HG03432 (cell line): ENCODE measurements at regions not wholly inside any gene's neighbourhood (a gene's known extent, or its start where the extent isn't known, plus 50 kb on each side); places are given as distances from the start of the nearest gene placed in this dataset.
"Not testable (repeated sequence)": the region's sequence is repeated elsewhere in the genome, so short reads cannot be mapped to it uniquely, and the experiment has no call there.

Experiments
- ATAC-seq: cut with Tn5 transposase; IDR thresholded peaks from one replicate; pipeline ENCODE4 v1.9.1; 2021; ENCODE audit warnings: mild to moderate bottlenecking, moderate library complexity; ENCODE audit not compliant: unreplicated experiment

DNA sequence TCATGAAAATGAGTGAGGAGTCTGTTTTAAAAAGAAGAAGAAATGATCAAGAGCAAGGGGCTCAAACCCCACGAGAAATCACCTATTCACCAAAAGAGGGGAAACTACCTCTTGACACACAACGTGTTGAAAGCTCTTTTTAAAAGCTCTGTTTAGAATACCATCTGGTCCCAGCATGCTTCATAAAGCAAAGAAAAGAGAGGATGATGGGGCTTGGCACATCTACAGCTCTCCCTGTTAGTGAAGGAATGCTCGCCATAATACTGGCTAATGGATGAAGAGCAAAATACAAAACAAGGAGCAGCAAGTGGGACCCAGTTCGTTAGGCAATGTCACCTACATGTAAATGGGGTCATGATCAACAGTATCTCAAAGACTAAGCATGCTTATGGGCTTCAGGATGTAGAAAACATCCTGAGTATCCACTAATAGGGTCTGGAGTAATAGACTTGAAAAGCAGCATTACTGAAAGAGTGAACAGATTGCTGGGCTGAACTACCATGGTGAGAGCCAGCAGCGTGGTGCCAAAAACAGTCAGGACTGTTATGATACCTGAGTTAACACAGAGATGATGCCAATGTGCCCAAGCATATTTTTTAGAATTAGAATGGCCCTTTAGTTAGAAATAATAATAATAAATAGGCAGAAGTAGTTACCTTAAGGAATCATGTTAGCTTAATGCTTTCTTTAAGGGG lies 159.7 kb upstream of the POU1F1 start:
- ATAC-seq = no peak

DNA sequence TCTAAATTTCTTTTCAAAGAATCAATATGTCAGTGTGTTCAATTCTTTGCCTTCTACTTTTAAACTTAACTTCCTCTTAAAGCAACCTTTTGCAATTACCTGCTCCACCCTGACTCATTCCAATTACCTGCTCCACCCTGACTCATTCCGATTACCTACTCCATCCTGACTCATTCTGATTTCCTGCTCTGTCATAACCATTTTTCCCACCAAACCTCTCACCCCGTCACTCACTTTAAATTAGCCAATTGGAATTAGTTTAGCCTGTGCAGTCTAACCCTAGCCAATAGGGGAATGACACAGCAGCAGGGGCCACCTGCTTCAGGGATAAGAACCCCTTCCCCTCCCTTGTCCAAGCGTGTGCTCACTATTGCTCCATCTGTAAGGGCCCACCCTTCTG lies 157.1 kb upstream of the POU1F1 start:
- ATAC-seq = not testable (repeated sequence)

DNA sequence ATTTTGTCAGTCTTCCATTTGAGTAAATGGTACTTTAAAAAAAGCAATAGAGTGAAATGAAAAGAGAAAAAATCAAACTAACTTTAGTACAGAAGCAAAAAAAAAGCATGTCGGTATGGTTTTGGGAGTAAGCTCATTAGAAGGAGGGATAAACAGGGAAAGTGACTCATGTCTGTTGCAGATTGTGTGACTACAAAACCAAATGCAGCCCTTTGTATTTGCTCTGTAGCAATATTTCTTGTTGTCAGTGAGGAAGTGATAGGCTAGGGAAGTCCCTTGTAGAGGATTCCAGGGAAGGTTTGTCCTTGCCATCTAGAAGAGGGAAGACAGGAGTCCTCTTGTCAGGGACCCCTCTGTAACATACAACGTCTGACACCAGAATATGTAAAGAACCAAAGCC lies 150.5 kb upstream of the POU1F1 start:
- no peak for ATAC-seq

DNA sequence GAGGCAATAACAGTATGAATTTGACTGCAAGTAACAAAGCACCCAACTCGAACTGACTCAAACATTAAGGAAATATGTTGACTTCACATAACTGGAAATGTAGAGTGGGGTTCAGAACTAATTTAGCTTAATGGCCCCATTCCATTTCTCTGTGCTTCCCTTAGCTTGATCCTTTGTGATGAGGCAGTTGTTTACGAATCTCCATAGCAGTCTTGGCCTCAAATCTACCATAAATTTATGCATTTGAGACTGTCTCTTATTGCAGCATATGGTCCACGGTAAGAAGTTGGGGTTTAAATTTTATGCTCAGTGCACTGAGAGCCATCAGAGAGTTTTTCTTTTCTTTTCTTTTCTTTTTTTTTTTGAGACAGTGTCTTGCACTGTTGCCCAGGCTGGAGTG lies 148.7 kb upstream of the POU1F1 start:
- ATAC-seq = no peak

DNA sequence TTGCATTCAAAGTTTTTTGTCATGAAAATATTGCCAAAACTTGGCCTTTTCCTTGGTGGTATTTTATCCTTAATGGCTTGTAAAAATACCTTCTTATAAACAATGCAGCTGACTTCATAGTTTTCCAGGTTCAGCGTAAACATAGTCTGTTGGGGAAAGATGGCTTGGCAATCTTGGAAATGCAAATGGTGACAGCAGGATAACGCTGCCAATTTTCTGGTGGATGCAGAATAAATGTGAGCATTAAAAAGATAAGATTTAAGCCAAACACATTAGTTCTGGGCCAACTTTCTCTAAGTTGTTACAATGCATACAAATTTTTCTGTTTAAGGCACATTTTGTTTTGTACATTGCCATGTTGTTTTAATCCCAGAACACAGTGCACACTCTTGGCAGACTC lies 147.0 kb upstream of the POU1F1 start:
- ATAC-seq = no peak

DNA sequence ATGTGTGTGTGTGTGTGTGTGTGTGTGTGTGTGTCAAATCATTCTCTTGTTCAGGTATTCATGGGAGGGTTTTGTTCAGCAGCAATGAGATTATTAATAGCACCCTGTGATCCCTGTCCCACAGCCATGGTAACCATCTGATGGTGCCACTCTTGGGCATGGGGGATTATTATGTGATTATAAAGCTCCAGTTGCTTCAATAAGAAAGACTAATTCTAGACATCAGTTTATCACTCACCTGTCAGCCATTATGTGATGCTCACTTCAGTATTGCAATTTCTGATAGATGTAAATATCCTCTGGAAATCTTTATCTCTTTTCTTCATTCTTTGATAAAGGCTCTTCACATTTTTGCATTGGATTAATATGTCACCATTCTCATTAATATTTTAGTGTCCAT lies 145.9 kb upstream of the POU1F1 start:
- ATAC-seq = no peak

DNA sequence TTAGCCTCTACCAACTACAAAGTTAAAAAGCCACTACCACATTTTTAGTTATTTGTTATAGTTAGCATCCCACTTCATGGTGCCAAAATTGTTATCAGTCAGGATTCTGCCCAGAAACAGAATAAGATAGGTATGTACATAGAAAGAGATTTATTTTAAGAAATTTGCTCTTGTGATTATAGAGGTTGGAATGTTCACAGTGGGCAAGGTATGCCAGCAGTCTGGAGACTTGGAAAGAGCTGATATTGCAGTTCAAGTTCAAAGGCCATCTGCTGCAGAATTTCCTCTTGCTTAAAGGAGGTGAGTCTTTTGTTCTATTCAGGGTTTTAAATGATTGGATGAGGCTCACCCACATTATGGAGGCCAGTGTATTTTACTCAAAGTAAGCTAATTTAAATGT lies 143.8 kb upstream of the POU1F1 start:
- ATAC-seq = no peak

DNA sequence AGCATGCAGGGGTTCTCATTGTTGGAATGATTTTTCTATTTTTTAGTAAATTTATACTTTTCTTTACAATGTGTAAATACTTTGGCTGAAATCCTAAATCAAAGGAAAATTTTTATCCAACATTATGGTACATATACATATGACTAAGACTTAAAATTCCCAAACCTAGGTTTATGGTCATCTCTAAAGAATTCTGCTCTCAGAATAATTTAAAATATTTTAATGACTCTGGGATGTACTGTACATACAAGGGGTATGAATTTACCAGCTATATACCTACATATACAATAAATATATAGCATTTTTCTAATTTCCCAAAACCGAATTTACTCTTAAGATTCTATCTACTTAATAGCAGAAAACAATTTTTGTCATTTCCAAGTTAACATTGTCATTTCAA lies 137.9 kb upstream of the POU1F1 start:
- no peak for ATAC-seq

DNA sequence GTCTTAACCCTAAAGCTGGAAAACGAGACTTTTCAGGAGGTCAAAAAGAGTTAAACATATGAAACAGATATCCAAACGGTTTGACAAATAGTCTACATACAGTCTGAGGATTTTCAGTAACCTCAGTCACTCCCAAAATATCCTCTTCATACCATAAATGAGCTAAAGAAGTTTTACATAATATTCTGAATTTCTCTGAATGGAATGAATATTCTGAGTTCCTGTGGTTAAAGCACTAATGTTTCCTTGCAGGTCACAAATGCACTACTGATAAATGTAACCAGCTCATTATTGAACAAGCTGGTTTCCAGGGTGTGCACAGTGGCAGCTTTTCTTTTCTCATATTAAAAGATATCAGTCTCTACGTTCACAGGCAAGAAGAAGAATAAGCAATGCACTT lies 137.4 kb upstream of the POU1F1 start:
- ATAC-seq = no peak

DNA sequence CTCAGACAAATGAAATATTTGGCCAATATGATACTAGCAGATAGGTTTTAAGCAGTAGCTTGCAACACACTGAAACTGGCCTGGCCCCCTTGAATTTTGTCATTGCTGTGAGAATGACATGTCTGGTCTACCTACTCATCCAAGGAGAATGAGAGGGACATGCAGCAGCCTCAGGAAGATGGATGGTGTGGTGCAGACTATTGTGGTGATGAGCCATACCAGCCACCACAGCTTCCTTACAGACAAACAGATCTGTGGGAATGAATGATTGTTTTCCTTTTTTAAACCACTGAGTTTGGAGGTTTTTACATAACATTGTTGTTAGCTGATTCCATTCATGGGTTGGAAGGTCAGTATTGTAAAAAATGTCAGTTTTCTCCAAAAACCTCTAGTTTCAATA lies 133.7 kb upstream of the POU1F1 start:
- ATAC-seq = no peak

DNA sequence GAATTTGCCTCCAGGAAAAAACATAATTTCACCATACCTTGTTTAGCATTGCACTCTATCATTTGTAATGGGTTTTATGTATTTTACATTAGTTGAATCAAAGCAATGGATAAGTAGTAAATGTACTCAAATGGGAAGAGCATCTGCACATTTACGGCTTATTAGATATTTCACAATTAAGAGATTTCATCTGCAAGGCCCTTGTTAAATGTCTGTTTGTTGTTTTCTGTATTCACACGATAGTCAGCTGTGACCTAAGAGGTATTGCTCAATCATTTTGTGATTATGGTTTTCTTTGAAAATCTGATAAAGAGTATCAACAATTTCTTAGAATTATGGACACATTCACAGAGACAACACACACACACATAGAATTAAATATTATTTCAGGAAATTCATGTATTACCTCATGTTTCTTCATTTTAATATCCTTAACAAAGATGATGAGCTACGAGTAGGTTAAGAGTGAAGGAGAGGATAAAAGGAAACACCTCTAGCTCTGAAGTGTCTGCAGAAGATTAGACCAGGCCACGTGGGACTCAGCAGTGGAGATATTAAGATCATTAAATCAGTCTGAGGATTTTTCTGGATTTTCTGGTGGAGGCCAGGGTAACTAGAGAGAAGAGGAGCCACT lies 121.9 kb upstream of the POU1F1 start:
- ATAC-seq = no peak

DNA sequence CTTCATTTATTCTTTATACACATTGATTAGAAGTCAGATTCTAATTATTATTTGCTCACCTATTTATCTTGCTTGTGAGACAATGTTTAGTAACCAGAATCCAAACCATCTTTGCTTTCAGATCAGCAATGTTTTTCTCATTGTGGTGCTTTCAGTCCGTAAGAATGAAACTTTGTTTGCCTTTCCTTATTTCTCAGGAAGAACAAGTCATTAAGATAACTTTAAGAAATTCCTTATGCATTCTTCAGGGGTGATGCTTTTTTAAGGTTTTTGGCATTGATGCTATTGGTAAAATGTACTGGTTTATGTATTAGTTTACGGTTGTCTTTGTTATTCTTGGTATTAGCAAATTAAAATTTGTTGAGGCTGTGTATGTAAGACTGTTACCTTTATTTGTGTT lies 120.8 kb upstream of the POU1F1 start:
- no peak for ATAC-seq

DNA sequence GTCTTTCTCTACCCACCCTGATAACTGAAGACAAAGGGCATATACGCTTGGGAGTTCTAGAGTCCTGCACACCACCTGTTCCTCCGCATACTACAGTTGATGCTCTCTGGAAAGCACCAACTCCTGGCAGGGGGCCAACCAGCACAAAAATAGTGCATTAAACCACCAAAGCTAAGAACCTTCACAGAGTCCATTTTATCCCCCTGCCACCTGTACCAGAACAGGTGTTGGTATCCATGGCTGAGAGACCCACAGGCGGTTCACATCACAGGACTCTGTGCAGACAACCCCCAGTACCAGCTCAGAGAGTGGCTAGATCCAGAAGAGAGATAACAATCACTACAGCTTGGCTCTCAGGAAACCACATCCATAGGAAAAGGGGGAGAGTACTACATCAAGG lies 114.4 kb upstream of the POU1F1 start:
- ATAC-seq = no peak

DNA sequence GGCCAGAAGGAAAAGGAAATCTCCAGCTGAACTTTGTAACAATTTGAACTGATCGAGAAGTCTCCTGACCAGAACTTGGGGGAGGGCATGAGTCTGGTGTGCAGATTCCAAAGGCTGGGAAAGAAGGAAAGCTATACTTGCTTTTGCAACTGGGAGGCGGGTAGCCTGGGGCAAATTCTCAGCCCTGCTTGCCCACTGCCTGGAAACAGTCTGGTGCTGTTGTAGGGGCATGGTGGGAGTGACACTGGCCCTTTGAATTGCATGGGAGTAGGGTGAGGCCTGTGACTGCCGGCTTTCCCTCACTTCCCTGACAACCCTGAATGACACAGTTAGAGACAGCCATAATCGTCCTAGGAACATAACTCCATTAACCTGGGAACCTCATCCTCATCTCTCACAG lies 114.0 kb upstream of the POU1F1 start:
- no peak for ATAC-seq

DNA sequence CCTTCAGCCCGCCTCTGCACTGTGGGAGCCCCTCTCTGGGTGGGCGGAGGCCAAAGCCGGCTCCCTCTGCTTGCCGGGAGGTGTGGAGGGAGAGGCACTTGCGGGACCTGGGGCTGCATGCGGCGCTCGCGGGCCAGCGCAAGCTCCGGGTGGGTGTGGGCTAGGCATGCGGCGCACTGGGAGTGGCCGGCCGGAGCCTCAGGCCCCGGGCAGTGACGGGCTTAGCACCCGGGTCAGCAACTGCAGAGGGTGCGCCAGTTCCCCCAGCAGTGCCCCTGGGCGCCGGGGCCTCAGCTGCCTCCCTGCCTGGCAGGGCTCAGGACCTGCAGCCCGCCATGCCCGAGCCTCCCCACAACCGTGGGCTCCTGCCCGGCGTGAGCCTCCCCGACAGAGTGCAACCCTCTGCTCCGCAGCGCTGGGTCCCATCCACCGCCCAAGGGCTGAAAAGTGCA lies 98.9 kb upstream of the POU1F1 start:
- ATAC-seq = no peak

DNA sequence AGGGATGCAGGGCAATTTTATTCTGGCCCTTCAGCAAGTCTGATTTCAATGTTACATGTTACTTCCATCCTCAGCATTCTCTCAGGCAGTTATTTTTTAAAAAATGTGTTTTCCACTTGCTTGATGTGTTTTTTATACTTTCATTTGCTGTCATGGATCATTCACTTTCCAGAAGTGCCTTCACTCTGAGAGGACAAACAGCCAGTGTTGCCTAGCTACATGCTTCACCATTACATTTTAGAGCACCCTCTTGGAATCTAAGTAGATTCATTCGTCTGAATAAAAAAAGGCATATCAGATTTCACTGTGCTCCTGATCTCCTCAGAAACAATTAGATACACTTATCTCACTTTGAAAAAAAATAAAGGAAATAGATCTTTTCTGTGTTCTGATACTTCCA lies 93.6 kb upstream of the POU1F1 start:
- no peak for ATAC-seq

DNA sequence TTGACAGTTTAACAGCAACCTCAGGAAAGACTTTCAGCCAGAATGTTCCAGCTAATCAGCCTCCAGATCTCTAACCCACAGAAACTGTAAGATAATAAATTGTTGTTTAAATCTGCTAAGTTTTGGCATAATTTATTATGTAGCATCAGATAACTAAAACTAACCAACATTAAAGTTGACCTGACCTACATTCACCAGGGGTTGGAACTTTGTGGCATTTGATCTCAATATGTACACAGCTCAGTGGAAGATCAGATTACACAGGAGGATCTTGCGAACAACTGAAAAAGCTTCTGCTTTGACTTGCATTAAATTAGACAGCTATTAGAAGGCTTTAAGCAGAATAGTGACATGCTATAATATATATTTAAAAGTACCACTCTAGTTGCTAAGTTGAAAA lies 91.4 kb upstream of the POU1F1 start:
- no peak for ATAC-seq

DNA sequence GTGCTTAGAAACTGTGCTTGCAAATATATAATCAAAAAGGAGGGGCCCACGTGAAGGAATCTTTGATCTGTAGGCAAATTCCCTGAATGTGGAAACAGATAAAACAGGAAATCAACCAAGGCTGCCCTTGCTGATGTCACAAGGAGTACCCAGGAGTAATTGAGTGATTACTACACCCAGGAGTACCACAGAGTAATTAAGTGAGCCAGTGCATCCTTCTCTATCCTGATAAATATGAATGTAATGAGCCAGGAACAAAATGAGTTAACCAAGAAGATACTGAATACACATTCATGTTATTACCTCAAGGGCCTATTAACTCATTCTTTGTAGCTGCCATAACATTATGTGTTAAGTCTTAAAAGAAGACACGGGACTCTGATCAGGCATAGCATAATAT lies 87.3 kb upstream of the POU1F1 start:
- no peak for ATAC-seq

DNA sequence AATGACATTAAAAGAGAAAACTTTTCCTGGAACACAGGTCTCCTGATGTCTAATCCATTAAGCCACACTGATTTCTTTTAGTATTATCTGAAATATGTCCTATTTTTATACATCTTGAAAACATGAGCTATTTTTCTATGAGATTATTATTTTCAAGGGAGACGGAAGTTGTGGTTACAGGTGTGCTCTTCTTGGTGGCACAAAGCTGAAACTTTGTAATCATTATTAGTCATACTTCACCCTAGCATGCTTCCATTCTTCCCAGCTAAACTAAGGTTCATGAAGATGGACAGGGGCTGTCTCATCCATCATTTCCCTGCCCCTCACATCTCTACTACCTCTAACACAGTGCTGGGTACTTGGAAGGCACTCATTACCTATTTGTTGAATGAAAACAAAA lies 85.6 kb upstream of the POU1F1 start:
- ATAC-seq = peak; percentile 67

DNA sequence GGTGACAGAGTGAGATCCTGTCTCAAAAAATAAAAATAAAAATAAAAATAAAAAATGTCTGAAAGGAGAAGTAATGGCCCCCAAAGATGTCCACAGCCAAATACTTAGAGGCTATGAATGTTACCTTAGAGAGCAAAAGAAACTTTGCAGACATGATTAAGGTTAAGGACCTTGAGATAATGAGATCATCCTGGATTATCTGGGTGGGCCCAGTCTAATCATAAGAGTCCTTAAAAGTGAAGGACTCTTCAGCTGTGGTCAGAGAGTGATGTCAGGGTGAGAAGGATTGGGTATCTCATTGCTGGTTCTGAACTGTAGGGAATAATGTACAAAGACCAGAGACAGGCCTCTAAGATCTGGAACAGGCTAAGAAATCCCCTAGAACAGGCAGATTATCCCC lies 84.9 kb upstream of the POU1F1 start:
- no peak for ATAC-seq

DNA sequence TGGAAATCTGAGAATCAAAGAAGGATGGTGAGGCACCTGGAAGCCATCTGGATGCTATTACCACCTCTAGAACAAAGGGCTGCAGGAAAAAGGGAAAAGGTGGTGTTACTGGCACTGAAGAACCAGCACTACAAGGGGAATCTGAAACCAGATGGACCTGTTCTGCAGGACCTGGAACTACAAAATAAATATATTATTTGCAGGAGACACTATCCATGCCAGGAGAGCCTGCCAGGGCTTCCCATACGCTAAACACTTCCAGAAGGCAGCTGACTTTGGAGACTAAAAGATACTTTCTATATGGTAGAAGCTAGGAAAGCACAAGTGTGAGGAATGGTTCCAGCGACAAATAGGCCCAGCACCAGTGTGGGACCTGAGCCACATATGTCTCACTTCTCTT lies 83.4 kb upstream of the POU1F1 start:
- ATAC-seq = no peak

DNA sequence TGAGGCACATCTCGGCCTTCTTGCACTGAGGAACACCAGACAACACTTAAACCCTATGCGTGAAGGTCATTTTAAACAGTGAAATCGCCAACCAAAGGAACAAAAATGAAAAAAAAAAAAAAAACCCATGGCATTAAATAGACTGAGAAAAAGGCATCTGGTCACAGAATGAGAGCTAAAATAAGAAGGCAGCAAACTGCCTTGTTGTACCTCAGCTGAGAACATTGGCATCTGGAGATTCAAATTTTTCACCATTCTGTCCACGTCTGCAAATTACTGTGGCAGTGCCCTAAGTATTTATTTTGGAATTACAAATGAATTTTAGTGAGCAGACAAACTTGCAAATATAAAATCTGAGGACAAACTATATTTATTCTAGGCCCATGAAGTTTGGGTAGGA lies 82.6 kb upstream of the POU1F1 start:
- no peak for ATAC-seq

DNA sequence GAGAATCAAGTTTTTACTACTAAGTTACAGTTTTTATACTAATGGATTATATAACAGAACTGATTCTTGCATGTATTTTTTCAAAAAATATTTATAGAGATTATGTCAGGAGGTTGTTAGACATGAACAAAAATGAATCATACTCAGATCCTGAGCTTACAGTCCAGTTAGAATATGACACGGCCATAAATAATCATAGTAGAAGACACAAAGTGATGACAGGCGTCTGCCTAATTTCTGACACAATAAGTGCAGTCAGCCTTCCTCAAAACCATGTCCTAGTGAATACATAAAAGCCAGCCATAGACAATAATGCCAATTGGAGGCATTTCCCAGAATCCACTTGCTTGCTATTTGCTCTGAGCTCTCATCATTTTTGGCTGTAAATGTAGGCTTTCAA lies 81.7 kb upstream of the POU1F1 start:
- no peak for ATAC-seq
